Spleen (tissue), 7 donors: ENCODE measurements at regions not wholly inside any gene's neighbourhood (a gene's known extent, or its start where the extent isn't known, plus 50 kb on each side); places are given as distances from the start of the nearest gene placed in this dataset.

ENCODE experiments used
- POLR2A ChIP-seq, 3 donors: fragments of 450-650 bp; IDR thresholded peaks; one replicate each; pipeline ENCODE4 v1.5.1; 2017; ENCODE audit warnings: antibody characterized with exemption in 3 of 3, mild to moderate bottlenecking in 1 of 3
- POLR2AphosphoS5 ChIP-seq, 3 donors: sonication (generic); formaldehyde crosslinking; IDR thresholded peaks; one replicate each; pipeline ENCODE4 v1.5.1; 2017; ENCODE audit warnings: antibody characterized with exemption in 3 of 3
- TF ChIP-seq, protein P1 (sequence below), 11 experiments: fragments of 200-600 bp in 7 of 11; fragments of 450-650 bp in 4 of 11; sonication (generic) in 4 of 11; IDR thresholded peaks in 8 of 11; conservative IDR thresholded peaks in 3 of 11; 1 replicate in 7 of 11; 2 replicates in 4 of 11; pipeline versions ENCODE4 v1.4.0 to v1.8.0; 2016 to 2021; ENCODE audit warnings: antibody characterized with exemption in 11 of 11, inconsistent platforms in 4 of 11, mild to moderate bottlenecking in 1 of 11
- donor health status: DM: no; HTN: no; CAD: no; lungs with moderate emphysema.
- donor health status: DM: no; HTN: no; CAD: no.
- donor health status: DM: no; HTN: no; CAD: no.

DNA sequence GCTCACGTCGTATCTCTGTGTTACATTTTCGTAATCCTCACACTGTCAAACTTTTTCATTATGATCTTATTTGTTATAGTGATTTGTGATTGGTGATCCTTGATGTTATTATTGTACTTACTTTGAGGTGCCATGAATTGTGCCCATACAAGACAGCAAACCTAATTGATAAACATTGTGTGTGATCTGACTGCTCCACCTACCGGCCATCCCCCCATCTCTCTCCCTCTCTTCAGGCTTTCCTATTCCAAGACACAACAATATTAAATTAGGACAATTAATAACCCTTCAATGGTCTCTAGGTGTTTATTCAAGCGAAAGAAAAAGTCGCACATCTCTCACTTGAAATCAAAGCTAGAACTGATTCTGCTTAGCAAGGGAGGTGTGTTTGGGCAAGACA is 349.3 kb downstream of the RBM26 start:
- TF ChIP-seq, protein P1, sequence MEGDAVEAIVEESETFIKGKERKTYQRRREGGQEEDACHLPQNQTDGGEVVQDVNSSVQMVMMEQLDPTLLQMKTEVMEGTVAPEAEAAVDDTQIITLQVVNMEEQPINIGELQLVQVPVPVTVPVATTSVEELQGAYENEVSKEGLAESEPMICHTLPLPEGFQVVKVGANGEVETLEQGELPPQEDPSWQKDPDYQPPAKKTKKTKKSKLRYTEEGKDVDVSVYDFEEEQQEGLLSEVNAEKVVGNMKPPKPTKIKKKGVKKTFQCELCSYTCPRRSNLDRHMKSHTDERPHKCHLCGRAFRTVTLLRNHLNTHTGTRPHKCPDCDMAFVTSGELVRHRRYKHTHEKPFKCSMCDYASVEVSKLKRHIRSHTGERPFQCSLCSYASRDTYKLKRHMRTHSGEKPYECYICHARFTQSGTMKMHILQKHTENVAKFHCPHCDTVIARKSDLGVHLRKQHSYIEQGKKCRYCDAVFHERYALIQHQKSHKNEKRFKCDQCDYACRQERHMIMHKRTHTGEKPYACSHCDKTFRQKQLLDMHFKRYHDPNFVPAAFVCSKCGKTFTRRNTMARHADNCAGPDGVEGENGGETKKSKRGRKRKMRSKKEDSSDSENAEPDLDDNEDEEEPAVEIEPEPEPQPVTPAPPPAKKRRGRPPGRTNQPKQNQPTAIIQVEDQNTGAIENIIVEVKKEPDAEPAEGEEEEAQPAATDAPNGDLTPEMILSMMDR (IDR thresholded peaks at IDR 0.05 in 8 of 11, conservative IDR thresholded peaks at IDR 0.05 in 3 of 11) = no peak
- no peak for TF ChIP-seq POLR2A (IDR thresholded peaks at IDR 0.05)
- TF ChIP-seq POLR2AphosphoS5 (IDR thresholded peaks at IDR 0.05) = no peak
